Fibroblast of the aortic adventitia (primary cell): ENCODE measurements at regions not wholly inside any gene's neighbourhood (a gene's known extent, or its start where the extent isn't known, plus 50 kb on each side); places are given as distances from the start of the nearest gene placed in this dataset.

Experiments
- DNase-seq: peaks from one replicate; pipeline ENCODE4 v3.0.0-alpha.2; 2010; ENCODE audit warnings: low read depth
- H3K4me3 ChIP-seq: 2 replicates; pipeline ENCODE4 v1.5.1; 2011; ENCODE audit warnings: low read depth, mild to moderate bottlenecking, control low read depth, low read length, moderate library complexity
- TF ChIP-seq, protein P1 (sequence below): IDR thresholded peaks from 2 replicates; pipeline ENCODE4 v1.5.1; 2011; ENCODE audit warnings: mild to moderate bottlenecking, low read length, control low read depth, inconsistent platforms; ENCODE audit not compliant: insufficient read depth

DNA sequence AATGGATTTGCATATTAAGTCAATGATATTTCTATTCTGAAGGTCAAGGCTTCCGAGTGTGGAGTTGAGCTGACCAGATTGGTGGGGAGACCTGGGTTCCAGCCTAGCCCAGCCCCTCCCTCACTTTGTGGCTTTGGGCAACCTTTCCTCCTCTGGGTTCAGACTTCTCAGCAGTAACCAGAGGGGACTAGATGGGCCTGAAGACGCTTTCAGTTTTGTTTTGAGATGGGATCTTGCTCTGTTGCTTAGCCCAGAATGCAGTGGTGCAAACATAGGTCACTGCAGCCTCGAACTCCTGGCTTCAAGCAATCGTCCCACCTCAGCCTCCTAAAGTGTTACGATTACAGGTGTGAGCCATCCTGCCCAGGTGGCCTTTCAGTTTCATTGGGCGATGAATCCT is 68.1 kb upstream of the LEP start:
- no peak for DNase-seq
- TF ChIP-seq, protein P1, sequence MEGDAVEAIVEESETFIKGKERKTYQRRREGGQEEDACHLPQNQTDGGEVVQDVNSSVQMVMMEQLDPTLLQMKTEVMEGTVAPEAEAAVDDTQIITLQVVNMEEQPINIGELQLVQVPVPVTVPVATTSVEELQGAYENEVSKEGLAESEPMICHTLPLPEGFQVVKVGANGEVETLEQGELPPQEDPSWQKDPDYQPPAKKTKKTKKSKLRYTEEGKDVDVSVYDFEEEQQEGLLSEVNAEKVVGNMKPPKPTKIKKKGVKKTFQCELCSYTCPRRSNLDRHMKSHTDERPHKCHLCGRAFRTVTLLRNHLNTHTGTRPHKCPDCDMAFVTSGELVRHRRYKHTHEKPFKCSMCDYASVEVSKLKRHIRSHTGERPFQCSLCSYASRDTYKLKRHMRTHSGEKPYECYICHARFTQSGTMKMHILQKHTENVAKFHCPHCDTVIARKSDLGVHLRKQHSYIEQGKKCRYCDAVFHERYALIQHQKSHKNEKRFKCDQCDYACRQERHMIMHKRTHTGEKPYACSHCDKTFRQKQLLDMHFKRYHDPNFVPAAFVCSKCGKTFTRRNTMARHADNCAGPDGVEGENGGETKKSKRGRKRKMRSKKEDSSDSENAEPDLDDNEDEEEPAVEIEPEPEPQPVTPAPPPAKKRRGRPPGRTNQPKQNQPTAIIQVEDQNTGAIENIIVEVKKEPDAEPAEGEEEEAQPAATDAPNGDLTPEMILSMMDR, result no peak
- no peak overlapping the region for H3K4me3 ChIP-seq

DNA sequence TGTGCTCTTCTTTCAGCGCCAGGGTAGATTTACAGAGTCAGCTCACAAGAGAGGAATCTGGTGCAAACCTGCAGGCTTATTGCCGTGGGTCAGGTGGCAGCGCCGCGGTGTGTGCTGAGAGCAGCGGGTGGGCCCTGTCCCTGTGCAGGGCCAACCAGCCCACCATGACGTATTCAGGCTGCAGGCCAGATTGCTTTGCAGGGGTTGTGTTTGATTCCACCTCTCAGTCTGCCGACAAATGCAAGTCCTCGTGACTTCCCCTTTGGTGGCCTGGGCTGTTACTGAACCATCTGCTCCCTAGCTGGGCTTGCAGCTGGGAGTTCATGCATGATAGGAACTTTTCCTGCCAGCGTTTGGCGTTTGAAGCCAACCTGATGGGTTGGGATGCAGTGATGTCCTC is 66.7 kb upstream of the LEP start:
- no peak overlapping the region for H3K4me3 ChIP-seq
- TF ChIP-seq, protein P1, result no peak
- DNase-seq, result no peak

DNA sequence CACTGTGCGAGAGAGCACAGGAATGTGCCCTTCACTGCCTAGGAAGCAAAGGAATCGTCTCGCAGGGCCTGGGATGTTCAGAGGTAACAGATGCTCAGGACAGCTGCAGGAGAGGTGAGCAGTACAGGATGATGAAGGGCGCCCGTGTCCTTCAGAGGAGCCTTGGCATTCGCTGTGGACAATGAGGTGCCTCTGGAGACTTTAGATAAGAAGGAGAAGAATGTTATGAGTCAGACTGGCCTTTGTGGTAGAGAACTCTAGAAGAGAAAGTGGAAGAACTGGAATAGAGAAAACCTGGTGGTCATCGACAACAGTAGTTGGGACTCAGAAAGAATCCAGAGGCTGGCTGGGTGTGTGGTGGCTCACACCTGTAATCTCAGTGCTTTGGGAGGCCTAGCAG is 64.4 kb upstream of the LEP start:
- H3K4me3 ChIP-seq, result no peak overlapping the region
- TF ChIP-seq, protein P1, result no peak
- peak; percentile 17 for DNase-seq

DNA sequence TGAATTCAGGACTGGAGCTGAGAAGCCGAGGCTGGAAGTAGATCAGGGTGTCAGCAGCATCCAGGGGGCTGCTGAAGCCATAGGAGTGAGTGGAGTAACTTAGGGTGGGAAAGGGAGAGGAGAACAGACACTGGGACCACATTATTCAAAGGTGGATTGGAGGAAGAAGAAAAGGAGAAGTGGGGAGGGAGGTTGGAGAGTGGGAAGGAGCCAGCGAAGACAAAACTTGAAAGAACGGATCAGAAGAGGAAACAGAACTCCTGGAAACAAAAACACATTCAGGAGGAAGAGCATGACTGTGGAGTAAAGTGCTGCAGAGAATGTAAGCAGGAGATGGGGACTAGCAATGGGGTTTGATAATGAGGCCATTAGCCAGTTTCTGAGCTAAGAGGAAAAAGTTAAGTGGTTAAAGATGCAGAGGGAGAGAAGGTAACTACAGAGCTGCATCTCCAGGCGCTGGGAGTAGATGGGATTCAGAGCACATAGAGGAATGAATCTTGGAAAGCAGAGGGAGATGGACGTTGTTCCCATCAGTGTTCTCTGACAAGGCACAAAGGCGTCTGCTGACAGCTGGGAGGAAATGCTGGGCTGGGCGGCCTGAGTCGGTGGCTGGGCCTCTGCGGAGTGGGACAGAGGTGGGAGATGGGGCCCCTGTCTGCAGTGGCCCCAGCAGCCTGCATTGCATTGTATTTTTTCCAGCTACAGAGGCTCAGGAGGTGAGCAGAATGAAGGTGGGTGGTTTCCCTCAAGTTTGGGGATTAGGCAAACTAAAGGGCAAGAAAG is 63.1 kb upstream of the LEP start:
- H3K4me3 ChIP-seq, result no peak overlapping the region
- no peak for DNase-seq
- TF ChIP-seq, protein P1, result no peak

DNA sequence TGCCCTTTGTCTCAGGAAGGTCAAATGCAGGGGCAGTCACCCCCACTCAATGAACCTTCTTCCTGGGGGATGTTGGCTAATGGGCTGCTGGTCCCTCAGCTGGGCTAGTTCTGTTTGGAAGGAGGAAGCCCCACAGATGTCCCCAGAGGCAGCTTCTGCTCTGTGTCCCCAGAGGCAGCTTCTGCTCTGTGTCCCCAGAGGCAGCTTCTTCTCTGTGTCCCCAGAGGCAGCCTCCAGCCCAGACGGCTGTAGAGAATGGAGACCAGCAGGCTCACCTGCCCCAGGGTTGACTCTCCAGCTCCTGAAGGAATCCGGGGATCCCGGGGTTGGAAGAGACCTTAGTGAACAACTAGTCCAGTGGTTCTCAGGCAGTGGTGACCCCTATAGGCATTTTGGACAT is 62.5 kb upstream of the LEP start:
- no peak for DNase-seq
- H3K4me3 ChIP-seq, result no peak overlapping the region
- TF ChIP-seq, protein P1, result no peak

DNA sequence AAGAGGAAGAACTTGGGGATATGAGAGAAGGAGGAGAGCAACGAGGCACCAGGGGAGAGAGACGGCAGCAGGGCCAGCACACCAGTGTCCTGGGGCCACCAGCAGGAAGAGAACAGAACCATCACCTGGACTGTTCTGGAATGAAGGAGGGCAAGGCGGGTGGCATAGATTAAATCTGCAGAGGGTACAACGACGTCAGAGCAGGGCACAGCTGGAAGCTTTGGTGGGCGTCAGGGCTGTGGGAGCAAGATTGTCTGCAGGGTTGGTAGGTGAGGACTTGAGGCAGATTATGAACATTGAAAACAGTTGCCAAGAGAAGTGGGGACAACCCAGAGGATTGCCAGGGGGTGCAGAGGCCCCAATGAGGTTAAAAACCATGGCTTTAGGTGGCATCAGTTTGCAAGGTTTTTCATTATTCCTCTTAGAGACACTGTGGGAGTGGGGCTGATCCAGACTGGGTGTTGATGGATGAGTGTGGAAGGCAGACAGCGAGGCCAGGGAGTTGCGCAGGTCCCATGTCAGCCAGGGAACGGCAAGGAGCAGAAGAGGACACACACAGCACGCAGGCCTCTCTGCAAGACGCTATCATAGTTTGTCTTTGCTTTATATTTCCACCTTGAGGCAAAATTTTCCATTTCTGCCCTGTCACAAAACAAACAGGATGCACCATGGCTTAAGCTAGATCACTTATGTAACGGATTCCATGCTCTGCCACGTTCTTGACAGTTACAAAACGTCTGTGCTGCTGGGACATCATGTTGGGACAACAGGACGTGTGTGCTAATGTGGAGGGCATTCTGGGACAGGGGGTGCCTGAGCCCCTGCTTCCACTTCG is 52.5 kb upstream of the LEP start:
- H3K4me3 ChIP-seq, result no peak overlapping the region
- DNase-seq, result no peak

More for the DNA sequence above, 52.5 kb upstream of the LEP start:
- TF ChIP-seq, protein P1, result no peak
